NOMO-1 treated with dmso at 0.1 percent for 144 hours (cell line): ENCODE measurements at regions not wholly inside any gene's neighbourhood (a gene's known extent, or its start where the extent isn't known, plus 50 kb on each side); places are given as distances from the start of the nearest gene placed in this dataset.

Source experiments
- DNase-seq: peaks from one replicate; lab custom pipeline; 2025; ENCODE audit not compliant: unreplicated experiment; lab: John Stamatoyannopoulos, UW

DNA sequence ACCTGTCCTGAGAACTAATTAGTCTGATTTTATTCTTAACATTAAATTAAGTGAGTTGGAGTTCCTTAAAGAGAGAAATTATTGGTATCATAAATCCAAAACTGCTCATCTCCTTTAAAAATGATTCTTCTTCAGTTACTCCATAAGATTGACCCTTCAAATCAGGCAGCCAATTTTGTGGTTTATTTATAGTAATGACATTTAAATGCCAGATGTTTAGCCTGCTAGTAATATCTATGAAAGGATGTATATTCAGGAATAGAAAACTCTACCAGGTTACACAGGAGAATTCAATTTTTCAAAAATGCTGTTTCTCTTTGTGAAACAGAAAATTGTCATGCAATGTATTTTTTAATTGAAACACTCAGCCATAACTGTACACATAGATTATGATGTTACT, 457.8 kb upstream of the ROBO2 start:
- DNase-seq: no peak

DNA sequence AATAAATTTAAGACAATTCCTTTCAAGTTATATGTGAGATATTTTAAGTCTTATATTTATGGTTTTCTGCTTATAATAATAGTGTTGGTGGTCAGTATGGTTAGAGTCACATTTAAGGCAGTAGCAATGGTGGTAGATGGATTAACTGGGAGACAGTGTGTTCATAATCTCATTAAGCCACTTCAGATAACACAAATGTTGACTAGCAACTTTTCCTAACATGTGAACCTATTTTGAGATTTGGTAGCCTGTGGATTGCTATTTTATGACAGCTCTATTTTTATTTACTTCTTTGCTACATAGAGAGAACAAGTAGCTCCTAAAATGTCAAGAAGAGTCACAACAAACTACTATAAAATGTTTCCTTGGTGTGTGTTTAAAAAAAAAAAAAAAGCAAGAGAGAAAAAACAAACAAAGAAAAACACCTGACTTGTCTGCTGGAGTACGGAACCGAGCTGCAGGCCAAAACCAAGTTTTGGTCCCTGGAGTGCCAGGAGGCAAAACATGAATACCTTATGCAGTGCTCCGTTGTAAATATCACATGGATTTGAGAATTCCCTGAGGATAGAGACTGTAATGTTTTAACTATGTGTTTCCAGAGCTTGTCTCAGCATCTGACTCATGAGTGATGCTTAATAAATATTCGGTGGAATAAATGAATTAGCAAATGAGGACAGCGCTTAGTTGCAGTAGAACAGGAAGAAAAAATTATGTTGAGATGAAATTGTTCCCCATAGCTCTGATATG, 457.1 kb upstream of the ROBO2 start:
- DNase-seq: no peak

DNA sequence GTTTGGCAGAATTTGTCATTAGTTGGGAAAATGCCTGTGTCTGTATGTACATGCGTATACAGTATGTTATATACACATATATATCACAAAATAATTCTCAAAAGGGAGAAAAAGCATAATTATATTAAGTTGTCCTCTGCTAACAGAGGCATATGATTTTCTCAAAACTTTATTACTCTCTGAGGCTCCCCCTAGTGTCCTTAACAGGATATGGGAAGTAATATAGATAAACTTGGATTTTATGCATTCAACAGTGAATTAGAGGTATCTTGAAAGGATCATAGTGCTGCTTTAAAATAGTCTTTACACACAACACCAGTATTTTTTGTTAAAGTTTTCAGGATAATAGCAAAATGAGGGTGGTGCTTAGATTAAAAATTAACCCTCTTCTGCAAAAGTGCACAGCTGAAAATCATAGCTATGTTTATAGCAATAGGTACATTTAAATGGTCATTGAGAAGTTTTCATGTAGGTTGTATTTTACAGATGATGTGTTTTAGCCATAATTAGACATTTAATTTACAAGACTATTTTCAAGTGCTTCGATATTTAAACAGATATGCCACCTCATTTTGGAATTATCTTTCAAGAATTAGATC, 454.0 kb upstream of the ROBO2 start:
- DNase-seq: no peak

DNA sequence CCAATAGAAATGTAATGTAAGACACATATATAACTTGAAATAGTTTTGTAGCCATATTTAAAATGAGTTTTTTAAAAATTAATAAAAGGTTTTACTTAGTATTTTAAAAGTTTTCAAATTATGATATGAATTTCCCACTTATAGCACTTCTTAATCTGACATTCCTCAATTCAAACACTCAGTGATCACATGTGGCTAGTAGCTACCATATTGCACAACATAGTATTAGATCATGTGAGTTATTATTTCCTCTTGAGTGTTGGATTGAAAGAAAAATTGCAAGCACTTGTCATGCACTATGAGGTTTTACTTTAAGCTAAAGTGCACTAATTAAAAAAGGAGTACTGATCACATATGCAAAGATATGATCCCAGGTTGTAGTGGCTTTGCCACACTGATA, 453.4 kb upstream of the ROBO2 start:
- no peak for DNase-seq

DNA sequence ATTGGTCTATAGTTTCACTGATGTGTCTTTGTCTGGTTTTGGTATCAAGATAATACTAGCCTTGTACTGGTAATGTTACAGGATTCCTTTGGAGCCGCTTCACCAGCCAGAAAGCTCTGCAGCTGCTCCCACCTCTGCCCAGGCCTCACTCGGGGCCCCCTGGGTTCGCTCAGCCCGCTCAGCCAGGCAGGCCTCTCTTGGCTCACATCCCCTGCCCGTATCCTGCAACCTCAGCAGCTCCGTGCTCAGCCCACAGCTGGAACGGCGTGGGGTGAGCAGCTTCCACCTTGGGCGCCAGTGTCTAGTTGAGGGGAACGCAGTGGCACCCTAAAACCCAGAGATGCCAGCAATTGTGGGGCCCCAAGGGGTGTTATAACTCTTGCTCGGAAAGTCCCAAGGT, 429.7 kb upstream of the ROBO2 start:
- no peak for DNase-seq

DNA sequence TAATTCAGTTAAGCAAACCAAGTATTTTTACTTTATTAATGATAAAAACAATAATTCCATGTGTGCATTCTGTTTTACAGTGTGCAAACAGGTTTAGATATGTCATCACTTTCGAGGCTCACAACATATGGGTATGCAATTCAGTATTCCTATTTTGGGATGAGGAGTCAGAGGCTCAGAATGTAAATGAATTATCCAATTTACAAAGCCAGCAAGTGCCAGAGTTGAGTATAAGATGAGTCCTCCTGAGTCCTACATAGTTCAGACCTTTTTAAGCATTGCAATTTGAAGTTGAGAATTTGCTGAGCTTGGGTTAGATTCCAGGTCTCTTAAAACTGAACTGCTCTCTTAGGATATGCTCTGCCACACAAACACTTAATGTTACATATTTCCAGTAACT, 424.2 kb upstream of the ROBO2 start:
- DNase-seq: no peak

DNA sequence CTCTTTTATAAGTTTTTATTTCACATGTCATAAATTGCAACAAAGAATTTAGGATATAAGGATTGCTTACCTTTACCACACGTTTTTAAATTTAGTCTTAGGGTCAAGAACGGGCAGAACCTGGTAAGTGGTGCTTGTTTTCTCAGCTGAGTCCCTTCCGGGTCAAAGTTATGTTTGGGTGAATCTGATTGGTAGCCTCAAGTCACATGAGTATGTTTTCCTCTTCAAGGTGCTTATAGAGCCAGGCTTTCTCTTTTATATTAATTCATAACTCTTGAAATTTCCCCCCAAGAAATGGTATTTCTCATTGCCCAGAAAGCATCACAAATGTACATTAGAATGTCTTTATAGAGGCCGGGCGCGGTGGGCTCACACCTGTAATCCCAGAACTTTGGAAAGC, 415.7 kb upstream of the ROBO2 start:
- no peak for DNase-seq

DNA sequence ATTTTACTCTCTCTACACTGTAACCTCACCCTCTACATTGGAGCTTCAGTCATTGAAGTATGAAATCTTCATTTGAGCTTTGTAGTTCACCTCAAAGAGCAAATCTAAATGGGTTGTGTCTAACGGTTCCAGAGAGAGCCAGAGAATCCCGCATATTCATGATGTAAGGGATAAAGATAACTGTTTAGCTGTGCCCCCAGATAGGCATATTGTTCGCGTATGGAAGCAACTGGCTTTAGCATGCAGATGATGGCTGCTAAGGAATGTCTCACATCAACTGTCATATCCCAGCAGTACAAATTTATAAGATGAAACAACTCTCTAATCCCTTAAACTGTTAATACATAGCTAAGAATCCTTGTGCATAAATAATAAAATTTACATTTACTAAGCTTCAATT, 412.7 kb upstream of the ROBO2 start:
- no peak for DNase-seq

DNA sequence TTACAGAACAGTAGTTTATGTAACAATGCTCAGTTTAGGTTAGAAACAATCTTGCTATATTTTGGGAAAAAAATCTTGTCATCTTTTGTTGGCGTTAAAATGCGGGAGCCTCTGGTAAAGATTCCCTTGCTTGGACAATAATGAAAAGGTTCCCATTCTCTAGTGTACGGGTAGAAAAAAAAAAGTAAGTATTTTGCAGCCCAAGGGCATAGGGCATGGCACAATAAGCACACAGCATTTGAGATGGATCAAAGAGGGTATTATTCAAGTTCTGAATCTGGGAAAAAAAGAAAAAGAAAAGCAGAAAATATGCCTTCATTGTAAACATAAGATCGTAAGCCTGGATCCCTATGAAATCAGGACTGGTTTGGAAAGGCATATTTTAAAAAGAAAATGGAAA, 408.6 kb upstream of the ROBO2 start:
- no peak for DNase-seq

DNA sequence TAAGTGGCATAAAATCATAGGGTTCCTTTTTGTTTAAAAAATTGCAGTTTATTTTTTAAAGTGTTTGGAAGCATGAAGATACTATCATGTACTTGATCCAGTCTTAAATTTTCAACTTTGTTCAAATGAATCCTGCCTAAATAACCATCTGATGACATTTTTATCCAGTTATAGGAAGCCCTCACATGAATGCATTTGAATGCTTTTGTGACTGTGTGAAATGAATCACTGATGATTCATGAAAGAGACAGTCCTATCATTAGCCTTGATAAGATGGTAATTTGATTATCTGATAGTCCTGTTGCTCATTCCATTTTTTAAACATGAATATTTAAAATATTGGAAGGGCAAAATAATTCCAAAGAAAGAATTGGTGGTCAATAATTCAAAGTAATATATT, 401.9 kb upstream of the ROBO2 start:
- DNase-seq: no peak

DNA sequence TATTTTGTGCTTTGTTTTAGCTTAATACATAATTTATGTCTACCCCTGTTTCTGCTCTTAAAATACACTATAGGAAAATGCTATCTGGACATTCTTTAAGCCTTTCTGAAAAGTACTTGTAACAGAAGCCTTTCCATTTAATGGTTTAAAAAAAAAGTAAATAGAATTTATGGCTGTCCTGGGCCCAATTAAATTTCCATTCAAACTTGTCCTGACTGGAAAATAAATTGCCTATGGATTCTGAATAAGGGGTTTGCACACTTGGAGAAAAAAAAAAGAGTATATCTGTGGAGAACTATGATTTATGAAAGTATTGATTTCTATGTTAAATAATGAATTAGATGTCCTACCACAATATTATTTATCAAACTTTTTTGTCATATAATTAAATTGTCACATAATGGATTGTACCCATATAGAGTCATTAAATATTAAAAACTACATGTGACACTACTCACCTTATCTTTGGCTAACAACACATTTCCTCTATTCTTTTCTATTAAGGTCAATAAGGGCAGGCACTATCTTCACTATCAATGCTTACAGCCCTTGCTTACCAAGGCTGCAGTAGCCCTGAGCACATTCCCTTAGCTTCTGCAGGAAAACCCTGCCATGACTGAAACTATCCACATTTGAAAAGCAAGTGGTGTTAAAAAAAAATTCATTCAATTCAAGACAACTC, 396.1 kb upstream of the ROBO2 start:
- DNase-seq: no peak

DNA sequence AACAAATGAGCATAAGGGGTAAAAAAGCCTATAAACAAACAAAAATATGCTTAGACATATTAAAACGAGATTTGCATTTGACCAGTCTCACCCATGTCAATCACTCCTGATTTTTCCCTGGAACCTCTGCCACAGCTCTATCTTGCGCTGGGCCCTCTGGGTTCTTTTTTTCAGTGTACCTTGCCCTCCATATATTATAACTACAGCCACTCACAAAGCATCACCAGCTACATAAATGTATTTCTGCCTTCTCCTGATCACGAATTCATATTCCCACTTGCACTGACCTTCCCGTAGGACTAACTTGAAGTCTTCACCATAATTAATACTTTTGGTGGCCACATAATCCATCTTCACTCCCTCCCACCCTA, 395.6 kb upstream of the ROBO2 start:
- no peak for DNase-seq

DNA sequence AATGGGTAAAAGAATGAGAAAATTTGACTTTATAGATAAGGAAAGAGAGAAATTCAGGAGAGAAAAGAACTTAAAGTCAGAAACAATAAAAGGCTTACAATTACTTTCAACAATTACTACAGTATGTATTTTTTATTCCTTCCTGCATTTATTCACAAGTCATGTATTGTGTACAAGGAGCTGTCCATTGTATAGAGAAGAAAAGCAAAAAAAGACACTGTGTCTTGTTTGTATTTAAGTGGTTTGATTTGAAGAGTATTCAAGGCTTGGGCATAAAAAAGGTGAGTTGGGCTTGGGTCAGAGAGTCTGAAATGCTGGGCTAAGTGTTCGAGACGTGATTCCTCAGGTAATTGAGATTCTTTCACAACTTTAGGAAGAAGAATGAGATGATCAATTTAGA, 394.2 kb upstream of the ROBO2 start:
- DNase-seq: no peak

DNA sequence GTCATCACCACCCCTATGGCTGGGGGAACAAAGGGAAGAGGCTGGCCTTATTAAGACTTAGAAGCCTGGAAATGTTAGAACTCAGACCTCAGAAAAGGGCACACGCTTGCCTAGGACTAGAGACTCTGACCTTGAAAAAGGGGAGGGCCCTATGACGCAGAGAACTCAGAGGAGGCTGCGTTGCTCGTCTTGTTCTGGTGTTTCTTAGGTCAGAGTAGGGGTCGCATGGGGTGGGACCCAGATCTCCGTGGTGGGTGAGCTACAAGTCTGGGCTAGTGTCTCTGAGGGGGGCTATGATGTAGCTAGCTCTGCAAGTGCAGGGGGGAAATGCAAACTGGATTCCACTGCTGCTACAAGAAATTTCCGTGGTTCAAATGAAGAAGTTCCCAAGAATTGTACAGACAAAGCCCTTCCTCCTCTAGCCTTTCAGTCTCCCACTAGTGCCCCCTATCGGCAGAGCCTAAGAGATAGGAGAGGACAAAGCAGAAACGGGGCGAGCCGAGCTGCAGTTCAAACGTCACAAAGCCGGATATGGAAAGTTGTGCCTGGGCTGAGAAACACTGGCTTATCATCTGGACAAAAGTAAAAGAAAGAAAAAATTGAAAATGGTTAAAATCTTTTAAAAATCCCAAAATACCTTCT, 392.9 kb upstream of the ROBO2 start:
- DNase-seq: no peak

DNA sequence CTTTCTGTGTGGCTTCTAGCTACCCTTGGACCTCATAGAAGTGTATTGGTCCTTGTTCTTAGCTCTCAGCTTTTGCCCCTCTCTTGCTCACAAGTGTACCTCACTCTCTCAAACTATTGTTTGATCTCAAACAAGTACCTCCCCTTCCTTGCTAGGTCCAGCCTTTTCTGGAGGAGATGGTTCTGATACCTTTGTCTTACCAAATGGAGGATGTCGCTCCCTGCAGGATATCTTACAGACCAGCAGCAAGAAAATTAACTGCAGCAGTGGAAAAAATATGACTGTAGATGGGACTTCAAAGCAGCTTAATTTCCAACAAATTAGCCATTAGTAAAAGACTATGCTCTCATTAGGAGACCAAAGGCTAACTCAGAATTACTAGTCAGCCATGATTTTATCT, 388.1 kb upstream of the ROBO2 start:
- no peak for DNase-seq

DNA sequence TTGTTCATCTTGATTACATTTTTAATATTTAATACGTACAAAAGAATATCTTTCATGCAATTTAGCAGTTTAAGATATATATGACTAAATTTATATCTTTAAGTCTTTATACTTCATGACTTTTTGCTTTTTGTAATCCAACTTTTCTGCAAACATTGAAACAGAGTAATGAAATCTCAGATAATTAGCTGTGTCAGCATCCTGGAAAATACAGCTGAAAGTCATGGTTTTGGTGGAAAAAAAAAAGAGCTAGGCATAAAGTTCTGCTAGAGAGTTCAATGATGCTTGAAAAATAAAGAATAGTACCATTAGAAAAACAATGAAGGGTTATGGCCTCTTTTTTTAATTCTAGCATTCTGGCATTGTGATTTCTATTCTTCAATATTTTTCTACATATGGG, 387.4 kb upstream of the ROBO2 start:
- no peak for DNase-seq

DNA sequence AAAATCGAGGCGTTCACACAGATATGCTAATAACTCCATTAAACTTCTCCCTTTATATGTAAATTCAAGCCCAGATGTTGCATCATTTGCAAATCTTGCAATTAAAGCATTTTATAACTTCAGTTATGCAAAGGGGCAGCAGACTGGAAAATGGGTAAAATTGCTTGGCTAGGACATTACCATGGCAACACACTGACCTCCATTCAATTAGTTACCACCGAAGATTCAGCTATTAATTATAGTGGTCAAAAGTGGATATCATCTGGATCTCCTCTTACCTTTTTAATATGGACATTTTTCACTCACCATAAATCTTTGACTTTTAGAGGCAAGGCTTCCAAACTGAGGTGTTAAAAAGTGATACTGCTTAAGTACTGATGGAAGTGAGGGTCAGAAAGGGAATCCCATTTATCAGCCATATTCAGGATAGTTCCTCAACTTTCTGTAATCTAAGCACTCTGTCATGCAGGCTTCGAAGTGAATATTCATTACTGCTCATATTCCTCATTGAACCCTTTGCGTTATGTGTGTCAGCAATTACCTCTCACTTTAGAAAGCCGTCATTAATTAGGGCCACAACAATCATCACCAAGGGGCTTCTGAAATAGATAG, 386.2 kb upstream of the ROBO2 start:
- DNase-seq: no peak

DNA sequence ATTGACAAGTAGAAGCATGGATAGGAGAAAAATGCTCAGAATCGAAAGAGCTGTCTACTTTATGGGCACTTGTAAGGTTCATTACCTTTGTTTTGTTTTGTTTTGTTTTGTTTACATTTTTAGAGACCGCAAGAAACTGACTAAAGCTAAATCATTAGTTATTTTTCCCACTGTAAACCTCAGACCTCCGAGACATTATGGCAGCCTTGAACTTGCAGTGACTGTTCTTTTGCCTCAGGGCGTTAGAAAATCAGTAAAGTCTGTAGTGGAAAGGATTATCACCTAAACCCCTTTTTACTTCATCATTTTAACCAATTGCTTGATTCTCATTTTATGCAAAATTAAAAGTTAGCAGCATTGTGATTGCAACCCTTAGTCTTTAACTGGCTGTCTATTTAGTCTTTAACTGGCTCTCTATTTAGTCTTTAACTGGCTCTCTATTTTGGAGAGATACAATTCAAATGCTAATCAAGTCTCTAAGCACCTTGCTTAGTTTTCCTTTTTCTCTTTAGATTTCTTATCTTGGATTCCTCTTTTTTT, 383.3 kb upstream of the ROBO2 start:
- no peak for DNase-seq

DNA sequence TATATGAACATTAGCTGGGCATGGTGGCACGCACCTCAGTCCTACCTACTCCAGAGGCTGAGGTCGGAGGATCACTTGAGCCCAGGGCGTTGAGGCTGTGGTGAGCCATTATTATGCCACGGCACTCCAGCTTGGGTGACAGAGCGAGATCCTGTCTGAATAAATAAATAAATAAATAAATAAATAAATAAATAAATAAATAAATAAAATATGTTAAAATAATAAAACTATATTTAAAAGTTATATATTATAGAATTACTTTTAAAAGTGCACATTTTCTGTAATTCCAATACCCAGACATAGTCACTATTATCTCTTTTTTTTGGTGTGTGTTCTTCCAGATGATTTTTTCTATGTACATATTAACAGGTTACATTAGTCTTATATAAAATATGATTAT, 382.0 kb upstream of the ROBO2 start:
- DNase-seq: no peak

DNA sequence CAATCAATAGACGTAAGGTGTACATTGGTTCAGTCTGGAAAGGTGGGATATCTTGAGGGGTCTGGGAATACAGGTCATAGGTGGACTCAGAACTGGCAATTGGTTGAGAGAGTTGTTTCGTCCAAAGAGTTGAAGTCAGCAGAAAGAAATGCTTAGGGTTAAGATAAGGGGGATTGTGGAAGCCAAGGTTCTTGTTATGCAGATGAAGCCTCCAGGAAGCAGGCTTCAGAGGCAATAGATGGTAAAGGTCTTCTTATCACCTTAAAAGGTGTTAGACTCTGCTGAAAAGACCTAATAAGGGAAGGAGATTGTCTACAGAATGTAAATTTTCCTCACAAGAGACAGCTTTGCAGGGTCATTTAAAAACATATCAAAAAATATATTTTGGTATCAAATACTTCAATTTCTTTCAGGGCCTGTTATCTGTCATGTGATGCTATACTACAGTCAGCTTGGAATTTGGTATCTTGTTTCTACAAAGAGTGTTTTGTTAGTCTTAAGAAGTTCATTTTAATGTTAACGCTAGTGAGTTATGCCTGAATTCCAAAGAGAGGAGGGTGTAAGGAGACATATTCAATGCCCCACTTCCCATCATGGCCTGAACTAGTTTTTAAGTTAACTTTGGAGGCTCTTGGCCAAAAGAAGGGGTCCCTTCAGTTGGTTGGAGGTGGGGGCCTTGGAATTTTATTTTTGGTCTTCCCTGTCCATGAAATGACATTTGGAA, 378.2 kb upstream of the ROBO2 start:
- DNase-seq: no peak

DNA sequence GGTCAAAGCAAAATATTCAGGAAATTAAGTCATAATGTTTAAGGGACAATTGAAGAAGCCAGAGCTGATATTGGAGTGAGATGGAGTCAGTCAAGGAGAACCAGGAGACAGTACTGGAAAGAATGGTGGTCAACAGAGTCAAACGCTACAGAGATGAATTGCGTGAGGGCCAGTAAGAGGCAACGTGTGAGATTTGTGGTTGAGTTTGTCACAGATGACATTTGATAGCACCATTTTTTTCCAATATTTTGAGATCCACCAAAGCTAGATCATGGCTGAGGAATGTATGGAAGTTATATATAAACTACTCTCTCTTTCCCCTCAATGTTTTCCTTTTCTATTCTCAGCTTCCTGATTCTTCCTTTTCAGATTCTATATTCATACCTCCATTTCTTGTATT, 375.1 kb upstream of the ROBO2 start:
- no peak for DNase-seq
